Endothelial cell (in vitro differentiated cells): ENCODE measurements at regions not wholly inside any gene's neighbourhood (a gene's known extent, or its start where the extent isn't known, plus 50 kb on each side); places are given as distances from the start of the nearest gene placed in this dataset.

Experiments
- DNase-seq: peaks from one replicate; pipeline ENCODE4 v3.0.0; 2021; ENCODE audit warnings: low spot score
- H3K27ac Mint-ChIP-seq: one replicate; pipeline ENCODE4 v1.8.0; 2021; ENCODE audit warnings: mixed read lengths, inconsistent platforms; ENCODE audit not compliant: unreplicated experiment
- H3K27me3 Mint-ChIP-seq: one replicate; pipeline ENCODE4 v1.8.0; 2021; ENCODE audit warnings: mild to moderate bottlenecking, moderate library complexity, mixed read lengths, inconsistent platforms; ENCODE audit not compliant: unreplicated experiment
- H3K36me3 Mint-ChIP-seq: one replicate; pipeline ENCODE4 v1.8.0; 2021; ENCODE audit warnings: mild to moderate bottlenecking, low read depth, mixed read lengths, inconsistent platforms; ENCODE audit not compliant: unreplicated experiment
- H3K4me1 Mint-ChIP-seq: one replicate; pipeline ENCODE4 v1.8.0; 2021; ENCODE audit warnings: mild to moderate bottlenecking, mixed read lengths, inconsistent platforms; ENCODE audit not compliant: unreplicated experiment
- H3K4me3 Mint-ChIP-seq: one replicate; pipeline ENCODE4 v1.8.0; 2021; ENCODE audit warnings: mild to moderate bottlenecking, mixed read lengths, inconsistent platforms; ENCODE audit not compliant: unreplicated experiment
- H3K9me3 Mint-ChIP-seq: one replicate; pipeline ENCODE4 v1.8.0; 2021; ENCODE audit warnings: mixed read lengths, inconsistent platforms; ENCODE audit not compliant: unreplicated experiment
- CTCF ChIP-seq: fragments of 200-600 bp; sonication (generic); IDR thresholded peaks from one replicate; pipeline ENCODE4 v1.5.0; 2021; ENCODE audit warnings: antibody characterized with exemption; ENCODE audit not compliant: unreplicated experiment

- Mint-ChIP-seq H3K4me1 (no peaks in the 10 kb centered on the region), H3K4me3 (no peak overlapping the region), H3K36me3 (no peaks in the 10 kb centered on the region), H3K9me3 (no peaks in the 10 kb centered on the region), H3K27ac (no peak overlapping the region), H3K27me3 (peaks cover 6% of the 10 kb centered on the region)
- TF ChIP-seq CTCF = no peak
- no peak for DNase-seq
Measured at GRCh38 chr20:20849161-20849560, 136.7 kb upstream of the RALGAPA2 start.

- no peaks in the 10 kb centered on the region for H3K36me3 Mint-ChIP-seq
- no peaks in the 10 kb centered on the region for H3K9me3 Mint-ChIP-seq
- DNase-seq = no peak
- TF ChIP-seq CTCF = no peak
- H3K4me1 Mint-ChIP-seq = no peaks in the 10 kb centered on the region
- H3K27ac Mint-ChIP-seq = no peak overlapping the region
- H3K4me3 Mint-ChIP-seq = no peak overlapping the region
- H3K27me3 Mint-ChIP-seq = peaks cover 4% of the 10 kb centered on the region
Measured at GRCh38 chr20:20847814-20848213, 135.4 kb upstream of the RALGAPA2 start.

DNA sequence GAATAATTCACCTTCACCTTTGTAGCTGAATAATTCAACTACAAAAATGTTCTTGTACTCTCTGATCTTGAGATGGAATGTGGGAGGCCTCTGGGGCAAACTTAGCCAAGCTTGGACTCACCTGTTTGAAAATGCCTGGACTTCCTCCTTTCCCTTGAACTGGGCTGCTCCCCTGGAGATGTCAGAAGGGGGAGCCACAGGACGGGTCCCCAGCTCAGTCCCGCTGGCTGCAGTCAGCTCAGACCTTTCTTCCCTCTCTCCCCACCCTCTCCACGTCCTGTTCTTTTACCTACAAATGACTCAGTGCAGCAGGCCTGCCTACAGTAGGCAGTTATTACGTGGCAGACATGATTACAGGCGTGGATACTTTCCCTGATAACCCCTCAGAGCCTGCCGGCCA, 131.5 kb upstream of the RALGAPA2 start:
- no peaks in the 10 kb centered on the region for H3K4me1 Mint-ChIP-seq
- no peak for TF ChIP-seq CTCF

GRCh38 chr20:20839771-20840170, 127.3 kb upstream of the RALGAPA2 start:
- Mint-ChIP-seq H3K27me3 (peaks cover 5% of the 10 kb centered on the region), H3K36me3 (no peaks in the 10 kb centered on the region), H3K4me1 (peaks cover 2% of the 10 kb centered on the region), H3K27ac (no peak overlapping the region), H3K9me3 (no peaks in the 10 kb centered on the region), H3K4me3 (no peak overlapping the region)
- DNase-seq = no peak
- no peak for TF ChIP-seq CTCF

More for the DNA sequence above, 131.5 kb upstream of the RALGAPA2 start:
- peaks cover 5% of the 10 kb centered on the region for H3K27me3 Mint-ChIP-seq
- H3K4me3 Mint-ChIP-seq = no peak overlapping the region
- no peaks in the 10 kb centered on the region for H3K9me3 Mint-ChIP-seq
- no peak for DNase-seq
- H3K27ac Mint-ChIP-seq = no peak overlapping the region
- no peaks in the 10 kb centered on the region for H3K36me3 Mint-ChIP-seq

DNA sequence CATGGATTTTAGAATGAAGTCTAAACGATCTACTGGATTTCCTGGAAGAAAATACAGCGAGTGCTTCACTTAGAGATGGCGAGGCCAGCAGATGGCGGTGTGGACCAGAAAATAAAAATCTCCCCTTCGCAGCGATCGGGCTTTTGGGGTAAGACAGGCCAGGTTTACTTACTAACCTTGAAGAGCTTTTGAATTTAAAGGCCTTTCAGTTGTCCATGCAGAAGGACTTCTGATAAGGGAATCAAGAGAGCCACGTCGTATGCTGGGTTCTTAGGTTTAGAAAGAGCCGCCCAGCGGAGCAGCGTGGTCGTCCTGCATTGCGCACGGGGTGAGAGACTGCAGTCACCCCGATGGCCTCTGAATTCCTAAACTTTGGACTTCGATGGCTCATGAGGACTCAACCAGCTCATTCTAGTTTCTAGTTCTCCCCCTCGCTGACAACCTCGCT, 125.2 kb upstream of the RALGAPA2 start:
- peak; percentile 79 for TF ChIP-seq CTCF
- Mint-ChIP-seq H3K4me1 (peaks cover 2% of the 10 kb centered on the region), H3K9me3 (no peaks in the 10 kb centered on the region), H3K36me3 (peaks cover 2% of the 10 kb centered on the region), H3K4me3 (no peak overlapping the region), H3K27ac (no peak overlapping the region), H3K27me3 (peaks cover 10% of the 10 kb centered on the region)
- DNase-seq = peak; percentile 72
